ENCODE measurements at regions not wholly inside any gene's neighbourhood (a gene's known extent, or its start where the extent isn't known, plus 50 kb on each side); places are given as distances from the start of the nearest gene placed in this dataset.

GRCh38 chr10:7101451-7101850 lies 309.4 kb downstream of the SFMBT2 start:
- TF ChIP-seq, protein P1, sequence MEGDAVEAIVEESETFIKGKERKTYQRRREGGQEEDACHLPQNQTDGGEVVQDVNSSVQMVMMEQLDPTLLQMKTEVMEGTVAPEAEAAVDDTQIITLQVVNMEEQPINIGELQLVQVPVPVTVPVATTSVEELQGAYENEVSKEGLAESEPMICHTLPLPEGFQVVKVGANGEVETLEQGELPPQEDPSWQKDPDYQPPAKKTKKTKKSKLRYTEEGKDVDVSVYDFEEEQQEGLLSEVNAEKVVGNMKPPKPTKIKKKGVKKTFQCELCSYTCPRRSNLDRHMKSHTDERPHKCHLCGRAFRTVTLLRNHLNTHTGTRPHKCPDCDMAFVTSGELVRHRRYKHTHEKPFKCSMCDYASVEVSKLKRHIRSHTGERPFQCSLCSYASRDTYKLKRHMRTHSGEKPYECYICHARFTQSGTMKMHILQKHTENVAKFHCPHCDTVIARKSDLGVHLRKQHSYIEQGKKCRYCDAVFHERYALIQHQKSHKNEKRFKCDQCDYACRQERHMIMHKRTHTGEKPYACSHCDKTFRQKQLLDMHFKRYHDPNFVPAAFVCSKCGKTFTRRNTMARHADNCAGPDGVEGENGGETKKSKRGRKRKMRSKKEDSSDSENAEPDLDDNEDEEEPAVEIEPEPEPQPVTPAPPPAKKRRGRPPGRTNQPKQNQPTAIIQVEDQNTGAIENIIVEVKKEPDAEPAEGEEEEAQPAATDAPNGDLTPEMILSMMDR (IDR thresholded peaks at IDR 0.05; ENCODE audit: partially characterized antibody, unreplicated experiment): no peak
- DNase-seq: no peak
- H3K4me1 Mint-ChIP-seq (ENCODE audit: low read depth, unreplicated experiment): no peaks in the 10 kb centered on the region
- no peaks in the 10 kb centered on the region for H3K36me3 Mint-ChIP-seq (ENCODE audit: unreplicated experiment)
- H3K27me3 Mint-ChIP-seq (ENCODE audit: unreplicated experiment): no peaks in the 10 kb centered on the region
- H3K27ac Mint-ChIP-seq (ENCODE audit: unreplicated experiment): no peak overlapping the region
- no peak overlapping the region for H3K4me3 Mint-ChIP-seq (ENCODE audit: unreplicated experiment)
- no peaks in the 10 kb centered on the region for H3K9me3 Mint-ChIP-seq (ENCODE audit: unreplicated experiment)

GRCh38 chr10:7100032-7100702 lies 310.7 kb downstream of the SFMBT2 start:
- no peak overlapping the region for H3K27ac Mint-ChIP-seq (ENCODE audit: unreplicated experiment)

GRCh38 chr10:7098160-7098762 lies 312.6 kb downstream of the SFMBT2 start:
- H3K27me3 Mint-ChIP-seq (ENCODE audit: unreplicated experiment): no peaks in the 10 kb centered on the region
- no peak for DNase-seq
- no peaks in the 10 kb centered on the region for H3K36me3 Mint-ChIP-seq (ENCODE audit: unreplicated experiment)
- H3K4me1 Mint-ChIP-seq (ENCODE audit: low read depth, unreplicated experiment): no peaks in the 10 kb centered on the region
- no peak overlapping the region for H3K4me3 Mint-ChIP-seq (ENCODE audit: unreplicated experiment)
- TF ChIP-seq, protein P1 (IDR thresholded peaks at IDR 0.05; ENCODE audit: partially characterized antibody, unreplicated experiment): no peak
- H3K9me3 Mint-ChIP-seq (ENCODE audit: unreplicated experiment): no peaks in the 10 kb centered on the region
- H3K27ac Mint-ChIP-seq (ENCODE audit: unreplicated experiment): no peak overlapping the region

More at GRCh38 chr10:7100032-7100702, 310.7 kb downstream of the SFMBT2 start:
- no peak for DNase-seq
- H3K27me3 Mint-ChIP-seq (ENCODE audit: unreplicated experiment): no peaks in the 10 kb centered on the region
- TF ChIP-seq, protein P1 (IDR thresholded peaks at IDR 0.05; ENCODE audit: partially characterized antibody, unreplicated experiment): no peak
- no peaks in the 10 kb centered on the region for H3K9me3 Mint-ChIP-seq (ENCODE audit: unreplicated experiment)
- no peak overlapping the region for H3K4me3 Mint-ChIP-seq (ENCODE audit: unreplicated experiment)
- H3K36me3 Mint-ChIP-seq (ENCODE audit: unreplicated experiment): no peaks in the 10 kb centered on the region
- H3K4me1 Mint-ChIP-seq (ENCODE audit: low read depth, unreplicated experiment): no peaks in the 10 kb centered on the region

GRCh38 chr10:7094781-7095180 lies 316.1 kb downstream of the SFMBT2 start:
- no peaks in the 10 kb centered on the region for H3K4me1 Mint-ChIP-seq (ENCODE audit: low read depth, unreplicated experiment)
- H3K27me3 Mint-ChIP-seq (ENCODE audit: unreplicated experiment): no peaks in the 10 kb centered on the region
- H3K36me3 Mint-ChIP-seq (ENCODE audit: unreplicated experiment): no peaks in the 10 kb centered on the region
- H3K9me3 Mint-ChIP-seq (ENCODE audit: unreplicated experiment): no peaks in the 10 kb centered on the region
- no peak for DNase-seq
- H3K4me3 Mint-ChIP-seq (ENCODE audit: unreplicated experiment): no peak overlapping the region
- H3K27ac Mint-ChIP-seq (ENCODE audit: unreplicated experiment): no peak overlapping the region
- TF ChIP-seq, protein P1 (IDR thresholded peaks at IDR 0.05; ENCODE audit: partially characterized antibody, unreplicated experiment): no peak

GRCh38 chr10:7093368-7093767 lies 317.5 kb downstream of the SFMBT2 start:
- no peaks in the 10 kb centered on the region for H3K9me3 Mint-ChIP-seq (ENCODE audit: unreplicated experiment)
- no peaks in the 10 kb centered on the region for H3K36me3 Mint-ChIP-seq (ENCODE audit: unreplicated experiment)
- TF ChIP-seq, protein P1 (IDR thresholded peaks at IDR 0.05; ENCODE audit: partially characterized antibody, unreplicated experiment): no peak
- H3K4me1 Mint-ChIP-seq (ENCODE audit: low read depth, unreplicated experiment): no peaks in the 10 kb centered on the region
- H3K27me3 Mint-ChIP-seq (ENCODE audit: unreplicated experiment): no peaks in the 10 kb centered on the region
- no peak overlapping the region for H3K27ac Mint-ChIP-seq (ENCODE audit: unreplicated experiment)
- no peak for DNase-seq
- no peak overlapping the region for H3K4me3 Mint-ChIP-seq (ENCODE audit: unreplicated experiment)

Measured in glutamatergic neuron (in vitro differentiated cells).